HepG2 (cell line): ENCODE measurements at regions not wholly inside any gene's neighbourhood (a gene's known extent, or its start where the extent isn't known, plus 50 kb on each side); places are given as distances from the start of the nearest gene placed in this dataset.

Source experiments
- BRD4 ChIP-seq: sonication (generic); formaldehyde crosslinking; IDR thresholded peaks from 2 replicates; pipeline ENCODE4 v1.4.0; 2020; ENCODE audit warnings: missing genetic modification reagents
- CENPBD1 ChIP-seq: sonication (generic); formaldehyde crosslinking; IDR thresholded peaks from 2 replicates; pipeline ENCODE4 v1.8.0; 2022; ENCODE audit warnings: missing genetic modification reagents, low read depth, mild to moderate bottlenecking, borderline replicate concordance
- GABPA ChIP-seq, 2 experiments: IDR thresholded peaks; 2 replicates each; pipeline ENCODE4 v1.6.1; 2011 to 2016; ENCODE audit warnings: low read depth in 2 of 2, low read length in 1 of 2, missing biosample characterization in 1 of 2, missing genetic modification characterization in 1 of 2
- HDAC1 ChIP-seq: sonication (generic); formaldehyde crosslinking; IDR thresholded peaks from 2 replicates; pipeline ENCODE4 v1.5.1; 2020; ENCODE audit warnings: mild to moderate bottlenecking, missing genetic modification reagents
- IRF9 ChIP-seq: sonication (generic); formaldehyde crosslinking; IDR thresholded peaks from 2 replicates; pipeline ENCODE4 v1.8.0; 2022; ENCODE audit warnings: missing genetic modification reagents, mild to moderate bottlenecking, borderline replicate concordance
- MATR3 ChIP-seq: sonication (generic); formaldehyde crosslinking; IDR thresholded peaks from 2 replicates; pipeline ENCODE4 v1.4.0; 2020; ENCODE audit warnings: missing genetic modification reagents
- PHF5A ChIP-seq: IDR thresholded peaks from one replicate; pipeline ENCODE4 v1.6.1; 2018; ENCODE audit warnings: low read depth, missing genetic modification reagents; ENCODE audit not compliant: unreplicated experiment
- SOX13 ChIP-seq, 3 experiments: fragments of 450-650 bp in 1 of 3; sonication (generic) in 1 of 3; formaldehyde crosslinking in 1 of 3; IDR thresholded peaks in 2 of 3; conservative IDR thresholded peaks in 1 of 3; 2 replicates each; pipeline versions ENCODE4 v1.5.0 to v1.6.1; 2016 to 2020; ENCODE audit warnings: antibody characterized with exemption in 1 of 3, mild to moderate bottlenecking in 1 of 3, missing compliant biosample characterization in 1 of 3, missing genetic modification reagents in 1 of 3, moderate library complexity in 1 of 3
- ZFAT ChIP-seq: sonication (generic); formaldehyde crosslinking; conservative IDR thresholded peaks from 2 replicates; pipeline ENCODE4 v1.8.1; 2023; ENCODE audit warnings: missing genetic modification reagents, inconsistent platforms
- ZKSCAN1 ChIP-seq: fragments of 150-350 bp; IDR thresholded peaks from 2 replicates; pipeline ENCODE4 v1.6.1; 2014; ENCODE audit warnings: low read length
- ZNF350 ChIP-seq: sonication (generic); formaldehyde crosslinking; IDR thresholded peaks from 2 replicates; pipeline ENCODE4 v1.4.0; 2020; ENCODE audit warnings: mild to moderate bottlenecking, low read depth, missing genetic modification reagents, borderline replicate concordance
- ZNF672 ChIP-seq: sonication (generic); formaldehyde crosslinking; IDR thresholded peaks from 2 replicates; pipeline ENCODE4 v1.8.1; 2022; ENCODE audit warnings: missing genetic modification reagents
- ZNF678 ChIP-seq: sonication (generic); formaldehyde crosslinking; IDR thresholded peaks from 2 replicates; pipeline ENCODE4 v1.4.0; 2020; ENCODE audit warnings: mild to moderate bottlenecking, missing genetic modification reagents
- ZNF746 ChIP-seq: sonication (generic); formaldehyde crosslinking; IDR thresholded peaks from 2 replicates; pipeline ENCODE4 v1.8.0; 2022; ENCODE audit warnings: mild to moderate bottlenecking, missing genetic modification reagents
- TF ChIP-seq, protein P1 (sequence below): sonication (generic); formaldehyde crosslinking; IDR thresholded peaks from 2 replicates; pipeline ENCODE4 v1.4.0; 2020; ENCODE audit warnings: missing genetic modification reagents
- TF ChIP-seq, protein P2 (sequence below): IDR thresholded peaks from 2 replicates; pipeline ENCODE4 v1.6.1; 2016

DNA sequence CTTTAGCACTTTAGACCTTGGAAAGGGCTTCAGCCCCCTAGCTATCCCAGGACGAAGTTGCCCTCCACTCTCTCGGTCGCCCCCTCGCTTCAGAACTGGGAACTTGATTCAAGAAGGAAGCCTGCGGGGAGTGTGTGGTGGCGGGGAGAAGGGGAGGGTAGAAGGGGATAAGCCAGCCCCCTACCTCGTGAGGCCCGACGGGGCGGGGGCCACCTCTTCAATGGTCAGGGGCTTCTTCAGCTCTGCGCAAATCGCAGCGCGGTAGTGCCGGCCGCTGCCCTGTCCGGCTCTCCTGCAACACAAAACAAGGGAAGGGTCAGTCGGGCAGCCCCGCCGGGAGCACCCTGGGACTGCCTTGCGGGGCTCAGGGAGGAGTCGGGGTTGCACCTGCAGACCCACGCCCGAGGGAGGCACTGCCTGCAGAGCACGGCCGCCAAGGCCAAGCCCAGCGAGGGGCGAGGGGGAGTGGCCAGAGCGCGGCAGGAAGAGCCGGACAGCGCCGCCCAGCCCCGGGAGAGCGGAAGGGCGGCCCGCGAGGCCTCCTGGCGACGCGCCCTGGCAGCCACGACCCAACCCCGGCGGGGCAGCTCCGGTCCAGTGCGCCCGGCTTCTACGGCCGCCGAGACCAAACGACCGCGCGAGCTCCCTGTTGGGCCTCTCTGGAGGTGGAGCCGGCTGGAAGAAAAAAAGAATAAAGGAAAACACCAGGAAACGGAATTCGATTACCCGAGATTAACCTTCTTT is 56.2 kb upstream of the RASAL2 start (continued):
- TF ChIP-seq, protein P1, sequence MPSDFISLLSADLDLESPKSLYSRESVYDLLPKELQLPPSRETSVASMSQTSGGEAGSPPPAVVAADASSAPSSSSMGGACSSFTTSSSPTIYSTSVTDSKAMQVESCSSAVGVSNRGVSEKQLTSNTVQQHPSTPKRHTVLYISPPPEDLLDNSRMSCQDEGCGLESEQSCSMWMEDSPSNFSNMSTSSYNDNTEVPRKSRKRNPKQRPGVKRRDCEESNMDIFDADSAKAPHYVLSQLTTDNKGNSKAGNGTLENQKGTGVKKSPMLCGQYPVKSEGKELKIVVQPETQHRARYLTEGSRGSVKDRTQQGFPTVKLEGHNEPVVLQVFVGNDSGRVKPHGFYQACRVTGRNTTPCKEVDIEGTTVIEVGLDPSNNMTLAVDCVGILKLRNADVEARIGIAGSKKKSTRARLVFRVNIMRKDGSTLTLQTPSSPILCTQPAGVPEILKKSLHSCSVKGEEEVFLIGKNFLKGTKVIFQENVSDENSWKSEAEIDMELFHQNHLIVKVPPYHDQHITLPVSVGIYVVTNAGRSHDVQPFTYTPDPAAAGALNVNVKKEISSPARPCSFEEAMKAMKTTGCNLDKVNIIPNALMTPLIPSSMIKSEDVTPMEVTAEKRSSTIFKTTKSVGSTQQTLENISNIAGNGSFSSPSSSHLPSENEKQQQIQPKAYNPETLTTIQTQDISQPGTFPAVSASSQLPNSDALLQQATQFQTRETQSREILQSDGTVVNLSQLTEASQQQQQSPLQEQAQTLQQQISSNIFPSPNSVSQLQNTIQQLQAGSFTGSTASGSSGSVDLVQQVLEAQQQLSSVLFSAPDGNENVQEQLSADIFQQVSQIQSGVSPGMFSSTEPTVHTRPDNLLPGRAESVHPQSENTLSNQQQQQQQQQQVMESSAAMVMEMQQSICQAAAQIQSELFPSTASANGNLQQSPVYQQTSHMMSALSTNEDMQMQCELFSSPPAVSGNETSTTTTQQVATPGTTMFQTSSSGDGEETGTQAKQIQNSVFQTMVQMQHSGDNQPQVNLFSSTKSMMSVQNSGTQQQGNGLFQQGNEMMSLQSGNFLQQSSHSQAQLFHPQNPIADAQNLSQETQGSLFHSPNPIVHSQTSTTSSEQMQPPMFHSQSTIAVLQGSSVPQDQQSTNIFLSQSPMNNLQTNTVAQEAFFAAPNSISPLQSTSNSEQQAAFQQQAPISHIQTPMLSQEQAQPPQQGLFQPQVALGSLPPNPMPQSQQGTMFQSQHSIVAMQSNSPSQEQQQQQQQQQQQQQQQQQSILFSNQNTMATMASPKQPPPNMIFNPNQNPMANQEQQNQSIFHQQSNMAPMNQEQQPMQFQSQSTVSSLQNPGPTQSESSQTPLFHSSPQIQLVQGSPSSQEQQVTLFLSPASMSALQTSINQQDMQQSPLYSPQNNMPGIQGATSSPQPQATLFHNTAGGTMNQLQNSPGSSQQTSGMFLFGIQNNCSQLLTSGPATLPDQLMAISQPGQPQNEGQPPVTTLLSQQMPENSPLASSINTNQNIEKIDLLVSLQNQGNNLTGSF, result no peak
- TF ChIP-seq ZFAT (CRISPR knock-in tag), result no peak
- no peak for TF ChIP-seq PHF5A (CRISPR knock-in tag)
- TF ChIP-seq ZNF746 (CRISPR knock-in tag), result no peak
- TF ChIP-seq MATR3 (CRISPR knock-in tag), result no peak
- TF ChIP-seq ZNF350 (CRISPR knock-in tag), result no peak
- no peak for TF ChIP-seq SOX13 (IDR thresholded peaks at IDR 0.05)
- peak in 1 of 2 experiments; percentile 54; a peak in 2 of 4 replicates for TF ChIP-seq SOX13 (CRISPR knock-in tag; conservative IDR thresholded peaks at IDR 0.05 in 1 of 2, IDR thresholded peaks at IDR 0.05 in 1 of 2)
- no peak for TF ChIP-seq ZKSCAN1
- TF ChIP-seq CENPBD1 (CRISPR knock-in tag), result no peak
- peak; percentile 78 for TF ChIP-seq HDAC1 (CRISPR knock-in tag)
- no peak for TF ChIP-seq ZNF678 (CRISPR knock-in tag)
- no peak for TF ChIP-seq ZNF672 (CRISPR knock-in tag)
- TF ChIP-seq, protein P2, sequence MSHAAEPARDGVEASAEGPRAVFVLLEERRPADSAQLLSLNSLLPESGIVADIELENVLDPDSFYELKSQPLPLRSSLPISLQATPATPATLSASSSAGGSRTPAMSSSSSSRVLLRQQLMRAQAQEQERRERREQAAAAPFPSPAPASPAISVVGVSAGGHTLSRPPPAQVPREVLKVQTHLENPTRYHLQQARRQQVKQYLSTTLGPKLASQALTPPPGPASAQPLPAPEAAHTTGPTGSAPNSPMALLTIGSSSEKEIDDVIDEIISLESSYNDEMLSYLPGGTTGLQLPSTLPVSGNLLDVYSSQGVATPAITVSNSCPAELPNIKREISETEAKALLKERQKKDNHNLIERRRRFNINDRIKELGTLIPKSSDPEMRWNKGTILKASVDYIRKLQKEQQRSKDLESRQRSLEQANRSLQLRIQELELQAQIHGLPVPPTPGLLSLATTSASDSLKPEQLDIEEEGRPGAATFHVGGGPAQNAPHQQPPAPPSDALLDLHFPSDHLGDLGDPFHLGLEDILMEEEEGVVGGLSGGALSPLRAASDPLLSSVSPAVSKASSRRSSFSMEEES (CRISPR knock-in tag), result no peak
- peak; percentile 86; the same call in 1 of the 2 replicates for TF ChIP-seq IRF9 (CRISPR knock-in tag)
- TF ChIP-seq BRD4 (CRISPR knock-in tag), result peak; percentile 88
- peak; percentile 47 for TF ChIP-seq GABPA (IDR thresholded peaks at IDR 0.05; ENCODE audit: low read depth, low read length)
- TF ChIP-seq GABPA (CRISPR knock-in tag; IDR thresholded peaks at IDR 0.05; ENCODE audit: low read depth), result no peak
